CD4-positive, alpha-beta T cell (primary cell): ENCODE measurements at regions not wholly inside any gene's neighbourhood (a gene's known extent, or its start where the extent isn't known, plus 50 kb on each side); places are given as distances from the start of the nearest gene placed in this dataset.

Experiments used
- ATAC-seq: fragments of 200-7000 bp; cut with Tn5 transposase; one replicate; pipeline ENCODE4 v1.10.0; 2022; ENCODE audit warnings: mild to moderate bottlenecking; ENCODE audit not compliant: poor library complexity
- CTCF ChIA-PET: fragments of 350-600 bp; sonication (Branson Sonifier 250); formaldehyde crosslinking; loops from one replicate; lab custom pipeline; 2021; ENCODE audit warnings: antibody characterized with exemption, inconsistent platforms; lab: Charles Lee
- POLR2A ChIA-PET: fragments of 350-600 bp; sonication (Branson Sonifier 250); formaldehyde crosslinking; loops from one replicate; lab custom pipeline; 2021; ENCODE audit warnings: antibody characterized with exemption, inconsistent platforms; lab: Charles Lee
- DNase-seq, 14 experiments: peaks; one replicate each; pipeline ENCODE4 v3.0.0-alpha.2; 2013 to 2020; ENCODE audit warnings: mixed read lengths in 2 of 14
- H3K27ac ChIP-seq, 2 donors: one replicate each; pipeline versions ENCODE4 v1.5.1 to v1.7.0; 2013; ENCODE audit warnings: low read length in 2 of 2, low read depth in 1 of 2, mild to moderate bottlenecking in 1 of 2
- H3K27me3 ChIP-seq, 2 experiments: 1 replicate in 1 of 2; 2 replicates in 1 of 2; pipeline versions ENCODE4 v1.6.1 to v1.7.0; 2013; ENCODE audit warnings: low read length in 2 of 2, control low read depth in 1 of 2, mild to moderate bottlenecking in 1 of 2, moderate library complexity in 1 of 2; ENCODE audit not compliant: insufficient read depth in 2 of 2, control insufficient read depth in 1 of 2
- H3K36me3 ChIP-seq: one replicate; pipeline ENCODE4 v1.6.1; 2013; ENCODE audit warnings: low read length, control low read depth; ENCODE audit not compliant: insufficient read depth
- H3K4me1 ChIP-seq: one replicate; pipeline ENCODE4 v1.6.1; 2013; ENCODE audit warnings: low read length, control low read depth; ENCODE audit not compliant: insufficient read depth
- H3K4me3 ChIP-seq: one replicate; pipeline ENCODE4 v1.5.1; 2013; ENCODE audit warnings: mild to moderate bottlenecking, low read length, moderate library complexity
- H3K9me3 ChIP-seq, 2 experiments: 1 replicate in 1 of 2; 2 replicates in 1 of 2; pipeline versions ENCODE4 v1.6.1 to v1.7.0; 2013; ENCODE audit warnings: low read length in 2 of 2, mild to moderate bottlenecking in 2 of 2, control low read depth in 1 of 2, moderate library complexity in 1 of 2; ENCODE audit not compliant: control insufficient read depth in 1 of 2, insufficient read depth in 1 of 2
- H3K27ac Mint-ChIP-seq: one replicate; pipeline ENCODE4 v1.8.0; 2020; ENCODE audit warnings: mixed read lengths
- H3K27me3 Mint-ChIP-seq: one replicate; pipeline ENCODE4 v1.8.0; 2021; ENCODE audit warnings: mixed read lengths
- H3K36me3 Mint-ChIP-seq: one replicate; pipeline ENCODE4 v1.8.0; 2021; ENCODE audit warnings: low read depth, mixed read lengths
- H3K4me1 Mint-ChIP-seq: one replicate; pipeline ENCODE4 v1.8.0; 2021; ENCODE audit warnings: low read depth, mixed read lengths
- H3K4me3 Mint-ChIP-seq: one replicate; pipeline ENCODE4 v1.8.0; 2020; ENCODE audit warnings: mild to moderate bottlenecking, mixed read lengths
- H3K9me3 Mint-ChIP-seq: one replicate; pipeline ENCODE4 v1.8.0; 2020; ENCODE audit warnings: mixed read lengths
- intact Hi-C, 2 experiments: fragments of 100-400 bp; cut with DNase I in 1 of 2; cut with micrococcal nuclease in 1 of 2; formaldehyde crosslinking; loops; one replicate each; pipeline versions ENCODE4 v1.15.1 to v1.9.0; 2023 to 2025; cut with DNase I, micrococcal nuclease
- TF ChIP-seq, protein P1 (sequence below): fragments of 200-600 bp; IDR thresholded peaks from one replicate; pipeline ENCODE4 v1.8.0; 2022; ENCODE audit warnings: antibody characterized with exemption, mild to moderate bottlenecking

DNA sequence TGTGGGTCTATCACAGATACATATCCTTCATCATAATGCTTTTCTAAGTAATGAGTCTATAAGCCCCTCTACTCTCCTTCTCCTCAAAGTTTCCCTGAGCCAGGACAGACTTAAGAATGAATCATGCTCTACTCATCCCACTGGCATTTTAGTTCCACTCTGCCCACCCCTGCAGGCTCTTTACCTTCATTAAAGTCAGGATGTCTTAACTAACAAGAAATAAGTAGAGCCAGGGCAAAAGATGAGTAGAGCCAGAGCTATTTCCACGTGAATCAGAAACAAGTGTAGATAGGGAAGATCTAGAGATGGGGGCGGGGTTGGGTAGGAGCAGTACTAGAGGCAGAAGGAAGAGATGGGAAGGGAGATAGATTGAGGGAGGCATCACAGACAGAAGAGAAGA, 790.5 kb downstream of the RNF144A start:
- Histone ChIP-seq H3K27ac (no peak overlapping the region), H3K4me1 (no peaks in the 10 kb centered on the region), H3K36me3 (no peaks in the 10 kb centered on the region), H3K9me3 (no peaks in the 10 kb centered on the region), H3K27me3 (no peaks in the 10 kb centered on the region), H3K4me3 (no peak overlapping the region)
- ATAC-seq: no peak
- TF ChIP-seq, protein P1, sequence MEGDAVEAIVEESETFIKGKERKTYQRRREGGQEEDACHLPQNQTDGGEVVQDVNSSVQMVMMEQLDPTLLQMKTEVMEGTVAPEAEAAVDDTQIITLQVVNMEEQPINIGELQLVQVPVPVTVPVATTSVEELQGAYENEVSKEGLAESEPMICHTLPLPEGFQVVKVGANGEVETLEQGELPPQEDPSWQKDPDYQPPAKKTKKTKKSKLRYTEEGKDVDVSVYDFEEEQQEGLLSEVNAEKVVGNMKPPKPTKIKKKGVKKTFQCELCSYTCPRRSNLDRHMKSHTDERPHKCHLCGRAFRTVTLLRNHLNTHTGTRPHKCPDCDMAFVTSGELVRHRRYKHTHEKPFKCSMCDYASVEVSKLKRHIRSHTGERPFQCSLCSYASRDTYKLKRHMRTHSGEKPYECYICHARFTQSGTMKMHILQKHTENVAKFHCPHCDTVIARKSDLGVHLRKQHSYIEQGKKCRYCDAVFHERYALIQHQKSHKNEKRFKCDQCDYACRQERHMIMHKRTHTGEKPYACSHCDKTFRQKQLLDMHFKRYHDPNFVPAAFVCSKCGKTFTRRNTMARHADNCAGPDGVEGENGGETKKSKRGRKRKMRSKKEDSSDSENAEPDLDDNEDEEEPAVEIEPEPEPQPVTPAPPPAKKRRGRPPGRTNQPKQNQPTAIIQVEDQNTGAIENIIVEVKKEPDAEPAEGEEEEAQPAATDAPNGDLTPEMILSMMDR: no peak
- H3K9me3 Mint-ChIP-seq: no peaks in the 10 kb centered on the region
- ChIA-PET CTCF (no interaction called here), POLR2A (interaction anchor here (0.9 kb wide), 1 partner anchor 19 kb away, joined by 3 read pairs; no protein-coding TSS in a partner anchor)
- no peak overlapping the region for H3K27ac Mint-ChIP-seq
- H3K36me3 Mint-ChIP-seq: no peaks in the 10 kb centered on the region
- intact Hi-C loops: loop anchor here in 1 of 2 experiments (2.0 kb wide), 1 partner anchor 67 kb away; no protein-coding TSS in a partner anchor
- no peak overlapping the region for H3K4me3 Mint-ChIP-seq
- no peak for DNase-seq
- H3K27me3 Mint-ChIP-seq: no peaks in the 10 kb centered on the region
- H3K4me1 Mint-ChIP-seq: peaks cover 5% of the 10 kb centered on the region

DNA sequence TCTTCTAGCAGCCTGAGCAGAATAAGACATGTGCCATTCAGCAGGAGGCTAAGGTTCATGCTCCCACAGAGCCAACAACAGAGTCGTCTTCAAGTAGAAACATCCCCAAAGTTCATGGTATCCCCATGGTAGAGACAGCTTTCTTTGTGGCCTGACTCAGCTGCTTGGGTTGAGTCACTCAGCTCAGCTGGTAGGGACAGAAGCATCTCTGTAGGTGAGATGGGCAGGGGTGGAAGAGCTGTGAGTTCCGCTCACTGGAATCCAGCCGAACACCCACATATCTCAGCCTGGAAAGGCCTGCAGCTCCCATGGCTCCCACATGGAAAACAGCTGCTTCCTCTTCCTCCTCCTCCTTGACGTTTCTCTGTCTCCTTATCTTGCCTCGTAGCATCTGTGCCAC, 792.7 kb downstream of the RNF144A start:
- Mint-ChIP-seq H3K9me3 (no peaks in the 10 kb centered on the region), H3K4me3 (no peak overlapping the region), H3K4me1 (no peaks in the 10 kb centered on the region), H3K27me3 (no peaks in the 10 kb centered on the region), H3K36me3 (no peaks in the 10 kb centered on the region), H3K27ac (no peak overlapping the region)
- TF ChIP-seq, protein P1: no peak
- Histone ChIP-seq H3K27me3 (no peaks in the 10 kb centered on the region), H3K36me3 (no peaks in the 10 kb centered on the region), H3K4me1 (no peaks in the 10 kb centered on the region), H3K4me3 (no peak overlapping the region), H3K9me3 (no peaks in the 10 kb centered on the region), H3K27ac (no peak overlapping the region)
- ATAC-seq (no peak), DNase-seq (no peak)
- POLR2A ChIA-PET: no interaction called here
- intact Hi-C loops: loop anchor here in 1 of 2 experiments (2.0 kb wide), 1 partner anchor 69 kb away; no protein-coding TSS in a partner anchor
- CTCF ChIA-PET: no interaction called here

DNA sequence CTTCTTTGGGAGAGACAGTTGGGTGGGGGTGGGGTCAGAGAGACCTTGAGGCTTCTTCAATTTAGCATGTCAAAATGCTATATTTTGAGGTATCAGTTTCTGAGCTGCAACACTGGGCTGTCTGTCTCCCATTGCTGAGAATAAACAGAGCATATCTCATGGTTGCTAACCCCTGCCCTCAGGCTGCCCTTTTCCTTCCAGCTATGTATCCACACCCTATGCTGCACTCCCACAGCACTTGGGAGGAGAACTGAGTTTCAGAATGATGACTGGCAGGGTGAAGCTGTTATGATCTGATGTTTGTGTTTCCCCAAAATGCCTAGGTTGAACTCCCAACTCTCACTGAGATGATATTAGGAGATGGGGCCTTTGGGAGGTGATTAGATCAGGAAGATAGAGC, 794.0 kb downstream of the RNF144A start:
- H3K27ac Mint-ChIP-seq: no peak overlapping the region
- DNase-seq (no peak), ATAC-seq (no peak)
- Histone ChIP-seq H3K4me3 (no peak overlapping the region), H3K4me1 (no peaks in the 10 kb centered on the region), H3K27me3 (no peaks in the 10 kb centered on the region), H3K9me3 (no peaks in the 10 kb centered on the region), H3K27ac (no peak overlapping the region), H3K36me3 (no peaks in the 10 kb centered on the region)
- ChIA-PET POLR2A (no interaction called here), CTCF (no interaction called here)
- H3K9me3 Mint-ChIP-seq: no peaks in the 10 kb centered on the region
- TF ChIP-seq, protein P1: no peak
- H3K4me3 Mint-ChIP-seq: no peak overlapping the region
- H3K4me1 Mint-ChIP-seq: no peaks in the 10 kb centered on the region
- no peaks in the 10 kb centered on the region for H3K36me3 Mint-ChIP-seq
- intact Hi-C loops: no loop called here
- H3K27me3 Mint-ChIP-seq: no peaks in the 10 kb centered on the region
